ENCODE measurements at regions not wholly inside any gene's neighbourhood (a gene's known extent, or its start where the extent isn't known, plus 50 kb on each side); places are given as distances from the start of the nearest gene placed in this dataset.

DNA sequence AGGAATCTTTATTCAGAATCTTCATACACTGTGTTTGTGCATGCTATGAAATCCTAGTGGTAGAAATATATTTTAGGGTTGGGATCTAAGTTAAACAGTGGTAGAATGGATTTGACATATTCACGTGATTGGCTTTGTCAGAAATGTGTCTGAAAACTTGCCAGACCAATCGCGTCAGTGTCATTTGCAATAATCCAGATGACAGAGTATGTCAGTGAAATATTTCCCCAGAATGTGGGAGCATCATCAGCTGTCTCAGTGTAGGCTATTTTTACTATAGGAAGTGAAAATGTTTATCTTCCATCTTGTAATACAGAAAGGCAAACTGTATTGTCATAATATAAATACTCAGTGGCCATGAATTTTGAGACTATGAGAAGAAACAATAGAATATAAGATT, 220.6 kb upstream of the EDIL3 start:
- no peak for DNase-seq (ENCODE audit: low read depth)
- TF ChIP-seq POLR2A (IDR thresholded peaks at IDR 0.05; ENCODE audit: extremely low read depth, insufficient read length): no peak
- TF ChIP-seq, protein P1, sequence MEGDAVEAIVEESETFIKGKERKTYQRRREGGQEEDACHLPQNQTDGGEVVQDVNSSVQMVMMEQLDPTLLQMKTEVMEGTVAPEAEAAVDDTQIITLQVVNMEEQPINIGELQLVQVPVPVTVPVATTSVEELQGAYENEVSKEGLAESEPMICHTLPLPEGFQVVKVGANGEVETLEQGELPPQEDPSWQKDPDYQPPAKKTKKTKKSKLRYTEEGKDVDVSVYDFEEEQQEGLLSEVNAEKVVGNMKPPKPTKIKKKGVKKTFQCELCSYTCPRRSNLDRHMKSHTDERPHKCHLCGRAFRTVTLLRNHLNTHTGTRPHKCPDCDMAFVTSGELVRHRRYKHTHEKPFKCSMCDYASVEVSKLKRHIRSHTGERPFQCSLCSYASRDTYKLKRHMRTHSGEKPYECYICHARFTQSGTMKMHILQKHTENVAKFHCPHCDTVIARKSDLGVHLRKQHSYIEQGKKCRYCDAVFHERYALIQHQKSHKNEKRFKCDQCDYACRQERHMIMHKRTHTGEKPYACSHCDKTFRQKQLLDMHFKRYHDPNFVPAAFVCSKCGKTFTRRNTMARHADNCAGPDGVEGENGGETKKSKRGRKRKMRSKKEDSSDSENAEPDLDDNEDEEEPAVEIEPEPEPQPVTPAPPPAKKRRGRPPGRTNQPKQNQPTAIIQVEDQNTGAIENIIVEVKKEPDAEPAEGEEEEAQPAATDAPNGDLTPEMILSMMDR (IDR thresholded peaks at IDR 0.05; ENCODE audit: low read depth, low read length): no peak
- TF ChIP-seq, protein P2, sequence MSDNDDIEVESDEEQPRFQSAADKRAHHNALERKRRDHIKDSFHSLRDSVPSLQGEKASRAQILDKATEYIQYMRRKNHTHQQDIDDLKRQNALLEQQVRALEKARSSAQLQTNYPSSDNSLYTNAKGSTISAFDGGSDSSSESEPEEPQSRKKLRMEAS (IDR thresholded peaks at IDR 0.05; ENCODE audit: low read depth, low read length): no peak
- no peak for TF ChIP-seq MYC (IDR thresholded peaks at IDR 0.05; ENCODE audit: low read depth, low read length)
- no peak overlapping the region for H3K4me3 ChIP-seq (ENCODE audit: low read depth, low read length)

DNA sequence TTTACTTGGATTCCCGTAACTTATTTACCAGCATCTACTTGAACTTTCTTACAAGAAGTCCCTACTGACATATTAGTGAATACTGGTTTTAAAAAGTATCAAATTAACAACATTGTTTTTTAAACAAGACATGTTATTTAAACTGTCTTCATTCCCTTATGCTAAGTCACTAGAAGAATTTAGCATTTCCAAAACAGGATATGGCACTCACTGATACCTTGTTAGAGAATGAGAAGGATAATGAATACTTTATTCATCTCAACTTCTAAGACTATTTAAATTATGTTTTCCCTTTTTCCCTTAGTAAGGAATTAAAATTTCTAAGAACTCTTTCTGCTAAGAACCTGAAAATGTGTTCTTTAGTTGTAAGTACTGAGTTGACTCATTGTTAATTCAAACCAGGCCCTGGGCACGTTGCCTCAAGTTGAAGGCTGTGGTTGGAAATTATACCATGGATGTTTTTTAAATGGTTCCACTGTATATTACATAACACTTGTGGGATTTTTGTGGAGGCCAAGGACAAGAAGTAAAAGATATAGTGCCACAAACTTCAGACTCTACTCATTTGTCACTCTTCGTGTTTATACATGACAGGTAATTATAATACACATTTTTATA, 219.0 kb upstream of the EDIL3 start:
- TF ChIP-seq POLR2A (IDR thresholded peaks at IDR 0.05; ENCODE audit: extremely low read depth, insufficient read length) (no peak), MYC (IDR thresholded peaks at IDR 0.05; ENCODE audit: low read depth, low read length) (no peak)
- TF ChIP-seq, protein P1 (IDR thresholded peaks at IDR 0.05; ENCODE audit: low read depth, low read length): no peak
- TF ChIP-seq, protein P2 (IDR thresholded peaks at IDR 0.05; ENCODE audit: low read depth, low read length): no peak

DNA sequence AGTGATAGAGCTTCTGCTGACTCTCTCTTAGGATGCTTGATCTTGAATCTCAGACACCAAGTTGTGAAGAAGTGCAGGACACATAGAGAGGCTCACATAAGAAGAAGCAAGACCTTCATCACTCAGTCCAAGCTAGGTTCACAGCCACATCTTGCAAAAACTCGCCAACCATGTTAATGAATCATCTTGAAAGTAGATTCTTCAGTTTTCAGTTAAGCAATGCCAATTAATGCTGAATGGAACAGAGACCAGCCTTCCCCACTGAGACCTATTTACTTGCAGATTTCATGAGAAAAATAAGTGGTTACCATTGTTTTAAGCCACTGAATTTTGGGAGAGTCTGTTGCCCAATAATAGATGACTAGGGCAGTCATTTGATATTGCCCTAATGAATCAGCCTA, 217.7 kb upstream of the EDIL3 start:
- no peak overlapping the region for H3K4me3 ChIP-seq (ENCODE audit: low read depth, low read length)
- no peak for DNase-seq (ENCODE audit: low read depth)
- TF ChIP-seq, protein P1 (IDR thresholded peaks at IDR 0.05; ENCODE audit: low read depth, low read length): no peak
- TF ChIP-seq, protein P2 (IDR thresholded peaks at IDR 0.05; ENCODE audit: low read depth, low read length): no peak
- TF ChIP-seq MYC (IDR thresholded peaks at IDR 0.05; ENCODE audit: low read depth, low read length) (no peak), POLR2A (IDR thresholded peaks at IDR 0.05; ENCODE audit: extremely low read depth, insufficient read length) (no peak)

More for the DNA sequence above, 219.0 kb upstream of the EDIL3 start:
- no peak for DNase-seq (ENCODE audit: low read depth)
- H3K4me3 ChIP-seq (ENCODE audit: low read depth, low read length): no peak overlapping the region

DNA sequence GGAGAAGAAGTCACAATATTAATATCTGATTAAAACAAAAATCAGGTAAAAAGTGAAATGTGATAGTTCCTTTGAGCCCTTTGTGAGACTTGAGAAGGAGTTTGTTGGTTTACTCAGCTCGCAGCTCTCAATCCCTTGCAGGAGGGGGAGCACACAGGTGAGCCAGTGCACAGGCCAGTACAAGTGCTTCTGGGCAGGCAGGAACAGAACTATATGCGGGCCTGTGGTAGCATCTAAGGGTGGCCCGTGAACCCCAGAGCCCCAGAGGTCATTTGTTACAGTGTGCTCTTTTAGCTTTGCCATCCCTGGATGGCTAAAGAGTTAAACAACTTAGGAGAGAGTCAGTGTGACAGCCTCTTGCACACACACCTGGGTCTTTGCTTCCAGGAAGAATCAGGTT, 215.3 kb upstream of the EDIL3 start:
- no peak for DNase-seq (ENCODE audit: low read depth)
- no peak overlapping the region for H3K4me3 ChIP-seq (ENCODE audit: low read depth, low read length)
- TF ChIP-seq, protein P2 (IDR thresholded peaks at IDR 0.05; ENCODE audit: low read depth, low read length): no peak

DNA sequence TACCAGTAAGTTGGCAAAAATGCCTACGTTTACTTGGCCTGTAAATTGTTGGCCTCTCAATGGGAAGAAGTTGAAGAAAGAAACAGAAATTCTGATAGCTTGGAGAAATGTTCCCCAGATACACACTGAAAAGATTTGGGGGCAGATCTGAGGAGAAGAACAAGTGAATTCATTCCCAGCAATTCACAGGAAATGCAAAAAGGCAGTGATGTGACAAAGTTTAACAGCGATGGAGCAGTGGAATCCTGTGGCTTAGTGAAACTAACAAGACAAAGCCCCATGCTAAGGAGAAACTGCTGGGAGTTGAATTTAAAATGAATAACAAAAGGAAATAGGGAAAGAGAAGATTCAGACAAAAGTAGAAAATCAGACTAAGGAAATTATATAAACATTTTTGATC, 213.2 kb upstream of the EDIL3 start:
- no peak overlapping the region for H3K4me3 ChIP-seq (ENCODE audit: low read depth, low read length)
- no peak for DNase-seq (ENCODE audit: low read depth)
- no peak for TF ChIP-seq POLR2A (IDR thresholded peaks at IDR 0.05; ENCODE audit: extremely low read depth, insufficient read length)
- TF ChIP-seq, protein P1 (IDR thresholded peaks at IDR 0.05; ENCODE audit: low read depth, low read length): no peak
- TF ChIP-seq, protein P2 (IDR thresholded peaks at IDR 0.05; ENCODE audit: low read depth, low read length): no peak
- no peak for TF ChIP-seq MYC (IDR thresholded peaks at IDR 0.05; ENCODE audit: low read depth, low read length)

DNA sequence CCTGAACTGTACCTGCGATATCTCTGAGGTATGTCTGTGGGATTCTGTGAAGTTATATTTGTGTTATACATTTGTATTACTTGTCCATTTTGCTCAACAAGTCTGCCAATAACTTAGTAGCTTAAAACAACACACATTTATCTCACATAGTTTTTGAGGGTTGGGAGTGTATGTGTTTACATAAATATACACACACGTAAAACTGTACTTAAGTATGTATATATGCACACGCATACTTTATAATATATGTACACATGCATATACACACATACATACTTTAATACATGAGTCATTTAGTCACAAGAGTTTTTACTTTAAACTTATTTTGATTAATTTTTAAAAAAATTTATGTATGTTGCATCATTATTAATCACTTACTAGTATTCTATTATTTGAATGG, 205.9 kb upstream of the EDIL3 start:
- H3K4me3 ChIP-seq (ENCODE audit: low read depth, low read length): no peak overlapping the region
- no peak for DNase-seq (ENCODE audit: low read depth)
- TF ChIP-seq, protein P2 (IDR thresholded peaks at IDR 0.05; ENCODE audit: low read depth, low read length): no peak
- TF ChIP-seq, protein P1 (IDR thresholded peaks at IDR 0.05; ENCODE audit: low read depth, low read length): no peak
